Tibial nerve (tissue), 4 donors: ENCODE measurements at regions not wholly inside any gene's neighbourhood (a gene's known extent, or its start where the extent isn't known, plus 50 kb on each side); places are given as distances from the start of the nearest gene placed in this dataset.

Source experiments
- DNase-seq, 2 donors: peaks; one replicate each; pipeline ENCODE4 v3.0.0-alpha.2; 2019; ENCODE audit warnings: low spot score in 2 of 2
- H3K27ac ChIP-seq, 4 donors: fragments of 200-600 bp; sonication (generic) in 3 of 4; one replicate each; pipeline ENCODE4 v1.5.1; 2017 to 2019; ENCODE audit warnings: mild to moderate bottlenecking in 1 of 4
- H3K27me3 ChIP-seq, 2 donors: fragments of 200-600 bp; sonication (generic) in 1 of 2; one replicate each; pipeline versions ENCODE4 v1.5.1 to v1.6.0; 2017 to 2019
- H3K36me3 ChIP-seq, 3 donors: fragments of 200-600 bp; sonication (generic); one replicate each; pipeline ENCODE4 v1.5.1; 2018 to 2019
- H3K4me1 ChIP-seq, 4 donors: fragments of 200-600 bp; sonication (generic) in 3 of 4; one replicate each; pipeline ENCODE4 v1.5.1; 2017 to 2019
- H3K4me3 ChIP-seq, 4 donors: fragments of 200-600 bp; sonication (generic) in 3 of 4; one replicate each; pipeline ENCODE4 v1.5.1; 2017 to 2019; ENCODE audit warnings: mild to moderate bottlenecking in 1 of 4, moderate library complexity in 1 of 4
- H3K9me3 ChIP-seq, 4 donors: fragments of 200-600 bp; sonication (generic) in 3 of 4; one replicate each; pipeline ENCODE4 v1.5.1; 2017 to 2019
- CTCF ChIP-seq, 5 experiments: fragments of 200-600 bp in 3 of 5; fragments of 450-650 bp in 2 of 5; sonication (generic) in 3 of 5; IDR thresholded peaks; one replicate each; pipeline ENCODE4 v1.5.1; 2016 to 2019; ENCODE audit warnings: antibody characterized with exemption in 5 of 5, mild to moderate bottlenecking in 3 of 5, moderate library complexity in 2 of 5
- EP300 ChIP-seq, 2 donors: sonication (generic); formaldehyde crosslinking; IDR thresholded peaks; one replicate each; pipeline ENCODE4 v1.6.1; 2017; ENCODE audit warnings: antibody characterized with exemption in 2 of 2, mild to moderate bottlenecking in 1 of 2
- POLR2A ChIP-seq, 2 donors: fragments of 450-650 bp; IDR thresholded peaks; one replicate each; pipeline ENCODE4 v1.6.1; 2017; ENCODE audit warnings: antibody characterized with exemption in 2 of 2, mild to moderate bottlenecking in 2 of 2, moderate library complexity in 2 of 2
- WGBS, 2 donors: methylation state at CpG; one replicate each; pipeline ENCODE4 v1.1.5; 2018; 5-methylcytosine and 5-hydroxymethylcytosine counted together

- 91% methylated on average over 3 of the region's 3 CpGs for WGBS, 2 donors
Observed at GRCh38 chr4:131426023-131426758, 1722.9 kb upstream of the PCDH10 start.

DNA sequence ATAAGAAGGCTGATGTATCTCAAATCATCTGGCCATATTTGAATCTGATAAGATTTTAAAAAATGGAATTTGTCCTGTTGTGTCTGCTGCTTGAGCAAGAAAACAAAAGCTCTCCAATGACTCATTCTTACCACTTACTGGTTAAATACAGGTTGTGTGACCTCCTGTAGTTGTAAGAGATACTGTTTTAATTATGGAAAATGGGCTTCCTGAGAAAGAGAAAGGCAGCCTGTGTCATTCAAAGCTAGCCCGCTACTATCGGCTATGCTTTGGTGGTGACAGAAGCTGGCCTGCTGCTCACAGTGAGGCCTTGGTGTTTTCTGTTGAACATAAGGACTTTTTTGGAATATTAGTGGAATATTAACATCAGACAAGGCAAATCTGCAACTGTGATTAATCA is 1722.1 kb upstream of the PCDH10 start:
- TF ChIP-seq EP300 (IDR thresholded peaks at IDR 0.05) (no peak), CTCF (IDR thresholded peaks at IDR 0.05) (no peak), POLR2A (IDR thresholded peaks at IDR 0.05) (no peak)
- H3K27ac ChIP-seq = no peak overlapping the region
- 65 to 84% methylated on average over 2 of the region's 2 CpGs for WGBS, 2 donors

More at GRCh38 chr4:131426023-131426758, 1722.9 kb upstream of the PCDH10 start:
- no peaks in the 10 kb centered on the region for H3K27me3 ChIP-seq
- no peaks in the 10 kb centered on the region for H3K4me1 ChIP-seq
- no peak for DNase-seq
- no peak overlapping the region for H3K27ac ChIP-seq
- no peaks in the 10 kb centered on the region for H3K36me3 ChIP-seq
- TF ChIP-seq CTCF (IDR thresholded peaks at IDR 0.05) (no peak), EP300 (IDR thresholded peaks at IDR 0.05) (no peak), POLR2A (IDR thresholded peaks at IDR 0.05) (no peak)
- no peaks in the 10 kb centered on the region for H3K9me3 ChIP-seq
- H3K4me3 ChIP-seq = no peak overlapping the region

DNA sequence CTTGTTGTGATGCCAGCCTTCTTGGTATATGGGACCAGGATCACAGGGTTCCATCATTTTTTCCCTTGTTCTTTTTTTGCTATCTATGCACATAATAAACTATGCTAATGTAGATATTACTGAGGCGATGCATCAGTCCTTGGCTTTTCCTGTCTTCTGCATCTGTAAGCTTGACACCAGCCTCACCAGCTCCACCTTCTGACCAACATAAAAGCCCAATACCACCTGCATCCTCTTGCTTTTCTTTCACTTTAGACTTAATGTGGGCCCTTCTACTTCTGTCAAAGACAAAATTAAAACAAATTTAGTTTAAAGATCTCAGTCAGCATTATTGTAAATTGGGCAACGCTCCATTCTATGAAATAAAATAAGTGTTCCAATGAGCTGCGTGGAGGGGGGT is 1718.8 kb upstream of the PCDH10 start:
- Histone ChIP-seq H3K27ac (no peak overlapping the region), H3K27me3 (no peaks in the 10 kb centered on the region), H3K9me3 (no peaks in the 10 kb centered on the region), H3K4me3 (no peak overlapping the region), H3K36me3 (no peaks in the 10 kb centered on the region), H3K4me1 (no peaks in the 10 kb centered on the region)
- DNase-seq = no peak
- no peak for TF ChIP-seq POLR2A (IDR thresholded peaks at IDR 0.05)
- TF ChIP-seq CTCF (IDR thresholded peaks at IDR 0.05) = no peak
- TF ChIP-seq EP300 (IDR thresholded peaks at IDR 0.05) = no peak
- 71 to 81% methylated on average over 3 of the region's 3 CpGs for WGBS, 2 donors

More for the DNA sequence above, 1722.1 kb upstream of the PCDH10 start:
- no peak for DNase-seq
- no peaks in the 10 kb centered on the region for H3K9me3 ChIP-seq
- no peaks in the 10 kb centered on the region for H3K36me3 ChIP-seq
- no peaks in the 10 kb centered on the region for H3K4me1 ChIP-seq
- no peak overlapping the region for H3K4me3 ChIP-seq
- no peaks in the 10 kb centered on the region for H3K27me3 ChIP-seq

GRCh38 chr4:131441004-131441688 is 1707.9 kb upstream of the PCDH10 start:
- Histone ChIP-seq H3K27ac (no peak overlapping the region), H3K9me3 (peaks cover 0 to 5% (median 0%) of the 10 kb centered on the region in 4 donors), H3K27me3 (no peaks in the 10 kb centered on the region), H3K4me1 (no peaks in the 10 kb centered on the region), H3K36me3 (no peaks in the 10 kb centered on the region), H3K4me3 (no peak overlapping the region)
- 94 to 97% methylated on average over 2 to 5 of the region's 7 CpGs for WGBS, 2 donors
- TF ChIP-seq POLR2A (IDR thresholded peaks at IDR 0.05) = no peak
- TF ChIP-seq CTCF (IDR thresholded peaks at IDR 0.05) = no peak
- no peak for TF ChIP-seq EP300 (IDR thresholded peaks at IDR 0.05)
- no peak for DNase-seq

GRCh38 chr4:131447883-131448282 is 1701.2 kb upstream of the PCDH10 start:
- 67 to 73% methylated on average over 6 of the region's 6 CpGs for WGBS, 2 donors
- Histone ChIP-seq H3K36me3 (no peaks in the 10 kb centered on the region), H3K27me3 (no peaks in the 10 kb centered on the region), H3K4me3 (no peak overlapping the region), H3K27ac (no peak overlapping the region), H3K9me3 (no peaks in the 10 kb centered on the region), H3K4me1 (no peaks in the 10 kb centered on the region)
- no peak for DNase-seq
- TF ChIP-seq EP300 (IDR thresholded peaks at IDR 0.05) (no peak), POLR2A (IDR thresholded peaks at IDR 0.05) (no peak), CTCF (IDR thresholded peaks at IDR 0.05) (no peak)
